Hepatocyte (in vitro differentiated cells): ENCODE measurements at regions not wholly inside any gene's neighbourhood (a gene's known extent, or its start where the extent isn't known, plus 50 kb on each side); places are given as distances from the start of the nearest gene placed in this dataset.

Experiments
- DNase-seq: peaks from one replicate; pipeline ENCODE4 v3.0.0-alpha.2; 2016; ENCODE audit warnings: low spot score
- H2AFZ ChIP-seq: fragments of 200-600 bp; sonication (generic); 2 replicates; pipeline ENCODE4 v1.6.0; 2016; ENCODE audit warnings: antibody characterized with exemption, mild to moderate bottlenecking
- H3K27ac ChIP-seq: fragments of 200-600 bp; sonication (generic); 2 replicates; pipeline ENCODE4 v1.5.1; 2016; ENCODE audit warnings: mild to moderate bottlenecking
- H3K27me3 ChIP-seq: fragments of 200-600 bp; sonication (generic); 2 replicates; pipeline ENCODE4 v1.6.1; 2016
- H3K36me3 ChIP-seq: fragments of 200-600 bp; sonication (generic); replicated peaks from 2 replicates; pipeline ENCODE4 v1.5.1; 2016; ENCODE audit warnings: low read depth; ENCODE audit not compliant: insufficient read depth
- H3K4me1 ChIP-seq: fragments of 200-600 bp; sonication (generic); 2 replicates; pipeline ENCODE4 v1.5.1; 2016; ENCODE audit warnings: mild to moderate bottlenecking, moderate library complexity; ENCODE audit not compliant: insufficient read depth
- H3K4me2 ChIP-seq: fragments of 200-600 bp; sonication (generic); 2 replicates; pipeline ENCODE4 v1.6.0; 2016
- H3K4me3 ChIP-seq: fragments of 200-600 bp; sonication (generic); 2 replicates; pipeline ENCODE4 v1.5.1; 2016; ENCODE audit warnings: mild to moderate bottlenecking
- H3K79me2 ChIP-seq: fragments of 200-600 bp; sonication (generic); 2 replicates; pipeline ENCODE4 v1.6.0; 2017; ENCODE audit warnings: mild to moderate bottlenecking
- H3K9me2 ChIP-seq: fragments of 200-600 bp; sonication (generic); replicated peaks from 2 replicates; pipeline ENCODE4 v1.6.0; 2017; ENCODE audit warnings: mild to moderate bottlenecking; ENCODE audit not compliant: insufficient read depth
- H3K9me3 ChIP-seq: fragments of 200-600 bp; sonication (generic); 2 replicates; pipeline ENCODE4 v1.5.1; 2016; ENCODE audit warnings: low read depth, mild to moderate bottlenecking
- H4K20me1 ChIP-seq: fragments of 200-600 bp; sonication (generic); 2 replicates; pipeline ENCODE4 v1.6.0; 2016; ENCODE audit warnings: mild to moderate bottlenecking; ENCODE audit not compliant: insufficient read depth, poor library complexity, severe bottlenecking
- CTCF ChIP-seq: fragments of 200-600 bp; sonication (generic); IDR thresholded peaks from 2 replicates; pipeline ENCODE4 v1.5.1; 2016; ENCODE audit warnings: antibody characterized with exemption, mild to moderate bottlenecking; ENCODE audit not compliant: poor library complexity
- EZH2 ChIP-seq: fragments of 200-600 bp; sonication (generic); IDR thresholded peaks from 2 replicates; pipeline ENCODE4 v1.6.1; 2016; ENCODE audit warnings: antibody characterized with exemption, mild to moderate bottlenecking, borderline replicate concordance
- EZH2phosphoT487 ChIP-seq: fragments of 200-600 bp; sonication (generic); IDR thresholded peaks from one replicate; pipeline ENCODE4 v1.6.1; 2018; ENCODE audit warnings: antibody characterized with exemption, mild to moderate bottlenecking, low read depth, moderate library complexity; ENCODE audit not compliant: unreplicated experiment, severe bottlenecking
- WGBS: methylation state at CpG from one replicate; pipeline ENCODE4 v1.1.6; 2016; ENCODE audit warnings: low lambda C conversion rate; ENCODE audit errors: missing lambda C conversion rate; 5-methylcytosine and 5-hydroxymethylcytosine counted together

GRCh38 chr5:125412561-125413495 is 666.4 kb upstream of the ZNF608 start:
- Histone ChIP-seq H2AFZ (peak overlapping the region; percentile 39), H3K4me3 (no peak overlapping the region), H3K4me1 (peaks cover 54% of the 10 kb centered on the region), H3K36me3 (no peaks in the 10 kb centered on the region), H4K20me1 (no peaks in the 10 kb centered on the region), H3K79me2 (no peaks in the 10 kb centered on the region), H3K9me2 (no peaks in the 10 kb centered on the region), H3K9me3 (no peaks in the 10 kb centered on the region), H3K27me3 (no peaks in the 10 kb centered on the region), H3K27ac (peak overlapping the region; percentile 80), H3K4me2 (peak overlapping the region; percentile 60)
- peak; percentile 90 for DNase-seq
- TF ChIP-seq CTCF: peak; percentile 46
- no peak for TF ChIP-seq EZH2phosphoT487
- TF ChIP-seq EZH2: no peak
- WGBS: 10% methylated on average over 14 of the region's 14 CpGs

GRCh38 chr5:125413496-125414274 is 667.2 kb upstream of the ZNF608 start:
- Histone ChIP-seq H3K27me3 (no peaks in the 10 kb centered on the region), H3K9me2 (no peaks in the 10 kb centered on the region), H3K4me3 (no peak overlapping the region), H3K27ac (peak overlapping the region; percentile 13), H3K9me3 (no peaks in the 10 kb centered on the region), H3K4me1 (peaks cover 48% of the 10 kb centered on the region), H4K20me1 (no peaks in the 10 kb centered on the region), H3K4me2 (peak overlapping the region; percentile 60), H3K79me2 (no peaks in the 10 kb centered on the region), H2AFZ (no peak overlapping the region), H3K36me3 (no peaks in the 10 kb centered on the region)
- no peak for TF ChIP-seq EZH2phosphoT487
- no peak for TF ChIP-seq CTCF
- TF ChIP-seq EZH2: no peak
- 68% methylated on average over 3 of the region's 3 CpGs for WGBS
- no peak for DNase-seq

- TF ChIP-seq CTCF: no peak
- no peak for TF ChIP-seq EZH2
- no peak for TF ChIP-seq EZH2phosphoT487
- Histone ChIP-seq H3K27ac (no peak overlapping the region), H3K4me1 (peaks cover 34% of the 10 kb centered on the region), H2AFZ (no peak overlapping the region), H3K27me3 (no peaks in the 10 kb centered on the region), H3K36me3 (no peaks in the 10 kb centered on the region), H3K79me2 (no peaks in the 10 kb centered on the region), H3K4me3 (no peak overlapping the region), H4K20me1 (no peaks in the 10 kb centered on the region), H3K9me3 (no peaks in the 10 kb centered on the region), H3K9me2 (no peaks in the 10 kb centered on the region), H3K4me2 (no peak overlapping the region)
- WGBS: 90% methylated on average over 6 of the region's 6 CpGs
- no peak for DNase-seq
Observed at GRCh38 chr5:125415126-125415525, 668.7 kb upstream of the ZNF608 start.
